Suprapubic skin (tissue), 4 donors: ENCODE measurements at regions not wholly inside any gene's neighbourhood (a gene's known extent, or its start where the extent isn't known, plus 50 kb on each side); places are given as distances from the start of the nearest gene placed in this dataset.

Experiments used
- DNase-seq, 2 donors: peaks; one replicate each; pipeline ENCODE4 v3.0.0-alpha.2; 2019; ENCODE audit warnings: low spot score in 2 of 2
- H3K27ac ChIP-seq: fragments of 200-600 bp; sonication (generic); one replicate; pipeline ENCODE4 v1.5.1; 2019
- H3K27me3 ChIP-seq: fragments of 200-600 bp; sonication (generic); one replicate; pipeline ENCODE4 v1.5.1; 2019
- H3K36me3 ChIP-seq: fragments of 200-600 bp; sonication (generic); one replicate; pipeline ENCODE4 v1.5.1; 2019
- H3K4me1 ChIP-seq: fragments of 200-600 bp; sonication (generic); one replicate; pipeline ENCODE4 v1.5.1; 2019
- H3K4me3 ChIP-seq: fragments of 200-600 bp; sonication (generic); one replicate; pipeline ENCODE4 v1.5.1; 2019; ENCODE audit warnings: mild to moderate bottlenecking
- H3K9me3 ChIP-seq: fragments of 200-600 bp; sonication (generic); one replicate; pipeline ENCODE4 v1.5.1; 2019
- CTCF ChIP-seq, 2 donors: fragments of 200-600 bp in 1 of 2; fragments of 450-650 bp in 1 of 2; sonication (generic) in 1 of 2; IDR thresholded peaks; one replicate each; pipeline ENCODE4 v1.5.1; 2016 to 2019; ENCODE audit warnings: antibody characterized with exemption in 2 of 2, mild to moderate bottlenecking in 1 of 2, moderate library complexity in 1 of 2
- EP300 ChIP-seq: sonication (generic); formaldehyde crosslinking; IDR thresholded peaks from one replicate; pipeline ENCODE4 v1.6.1; 2017; ENCODE audit warnings: antibody characterized with exemption
- POLR2A ChIP-seq, 2 donors: fragments of 450-650 bp; IDR thresholded peaks; one replicate each; pipeline ENCODE4 v1.6.1; 2017; ENCODE audit warnings: antibody characterized with exemption in 2 of 2, mild to moderate bottlenecking in 2 of 2, moderate library complexity in 2 of 2
- POLR2AphosphoS5 ChIP-seq, 3 donors: sonication (generic); formaldehyde crosslinking; IDR thresholded peaks; one replicate each; pipeline ENCODE4 v1.6.1; 2017; ENCODE audit warnings: antibody characterized with exemption in 3 of 3
- WGBS: methylation state at CpG from one replicate; pipeline ENCODE4 v1.1.5; 2018; 5-methylcytosine and 5-hydroxymethylcytosine counted together

GRCh38 chr6:92577077-92577719 lies 842.2 kb downstream of the EPHA7 start:
- no peaks in the 10 kb centered on the region for H3K4me1 ChIP-seq
- H3K4me3 ChIP-seq, result no peak overlapping the region
- peaks cover 5% of the 10 kb centered on the region for H3K9me3 ChIP-seq
- H3K27ac ChIP-seq, result no peak overlapping the region
- no peaks in the 10 kb centered on the region for H3K36me3 ChIP-seq
- TF ChIP-seq POLR2AphosphoS5 (IDR thresholded peaks at IDR 0.05), result no peak
- no peak for TF ChIP-seq EP300
- TF ChIP-seq CTCF (IDR thresholded peaks at IDR 0.05), result no peak
- DNase-seq, result no peak
- H3K27me3 ChIP-seq, result no peaks in the 10 kb centered on the region
- WGBS, result 100% methylated on average over 1 of the region's 2 CpGs

- no peaks in the 10 kb centered on the region for H3K36me3 ChIP-seq
- no peaks in the 10 kb centered on the region for H3K27me3 ChIP-seq
- no peak for DNase-seq
- H3K4me3 ChIP-seq, result no peak overlapping the region
- no peak for TF ChIP-seq EP300
- no peak for TF ChIP-seq POLR2AphosphoS5 (IDR thresholded peaks at IDR 0.05)
- no peak for TF ChIP-seq CTCF (IDR thresholded peaks at IDR 0.05)
- TF ChIP-seq POLR2A (IDR thresholded peaks at IDR 0.05), result no peak
- no peaks in the 10 kb centered on the region for H3K4me1 ChIP-seq
- WGBS, result 85% methylated on average over 1 of the region's 1 CpG
- peaks cover 5% of the 10 kb centered on the region for H3K9me3 ChIP-seq
- H3K27ac ChIP-seq, result no peak overlapping the region
Observed at GRCh38 chr6:92568541-92568940, 850.8 kb downstream of the EPHA7 start.

- Histone ChIP-seq H3K9me3 (peaks cover 5% of the 10 kb centered on the region), H3K4me3 (no peak overlapping the region), H3K4me1 (no peaks in the 10 kb centered on the region), H3K36me3 (no peaks in the 10 kb centered on the region), H3K27ac (no peak overlapping the region), H3K27me3 (no peaks in the 10 kb centered on the region)
- WGBS, result 60% methylated on average over 4 of the region's 4 CpGs
- no peak for DNase-seq
- TF ChIP-seq POLR2AphosphoS5 (IDR thresholded peaks at IDR 0.05) (no peak), POLR2A (IDR thresholded peaks at IDR 0.05) (no peak), CTCF (IDR thresholded peaks at IDR 0.05) (no peak), EP300 (no peak)
Observed at GRCh38 chr6:92566632-92567031, 852.7 kb downstream of the EPHA7 start.

- 81% methylated on average over 3 of the region's 3 CpGs for WGBS
- Histone ChIP-seq H3K27ac (no peak overlapping the region), H3K36me3 (no peaks in the 10 kb centered on the region), H3K27me3 (no peaks in the 10 kb centered on the region), H3K4me1 (no peaks in the 10 kb centered on the region), H3K9me3 (peaks cover 5% of the 10 kb centered on the region), H3K4me3 (no peak overlapping the region)
- TF ChIP-seq CTCF (IDR thresholded peaks at IDR 0.05) (no peak), POLR2AphosphoS5 (IDR thresholded peaks at IDR 0.05) (no peak), POLR2A (IDR thresholded peaks at IDR 0.05) (no peak), EP300 (no peak)
- no peak for DNase-seq
Observed at GRCh38 chr6:92564376-92564775, 855.0 kb downstream of the EPHA7 start.

- H3K27ac ChIP-seq, result no peak overlapping the region
- 34% methylated on average over 5 of the region's 5 CpGs for WGBS
- H3K9me3 ChIP-seq, result peaks cover 1% of the 10 kb centered on the region
- no peak for DNase-seq
- no peak overlapping the region for H3K4me3 ChIP-seq
- no peaks in the 10 kb centered on the region for H3K27me3 ChIP-seq
- H3K4me1 ChIP-seq, result no peaks in the 10 kb centered on the region
- no peak for TF ChIP-seq POLR2AphosphoS5 (IDR thresholded peaks at IDR 0.05)
- TF ChIP-seq EP300, result no peak
- no peak for TF ChIP-seq POLR2A (IDR thresholded peaks at IDR 0.05)
- TF ChIP-seq CTCF (IDR thresholded peaks at IDR 0.05), result no peak
- no peaks in the 10 kb centered on the region for H3K36me3 ChIP-seq
Observed at GRCh38 chr6:92559611-92560010, 859.7 kb downstream of the EPHA7 start.
